ENCODE measurements at regions not wholly inside any gene's neighbourhood (a gene's known extent, or its start where the extent isn't known, plus 50 kb on each side); places are given as distances from the start of the nearest gene placed in this dataset.

DNA sequence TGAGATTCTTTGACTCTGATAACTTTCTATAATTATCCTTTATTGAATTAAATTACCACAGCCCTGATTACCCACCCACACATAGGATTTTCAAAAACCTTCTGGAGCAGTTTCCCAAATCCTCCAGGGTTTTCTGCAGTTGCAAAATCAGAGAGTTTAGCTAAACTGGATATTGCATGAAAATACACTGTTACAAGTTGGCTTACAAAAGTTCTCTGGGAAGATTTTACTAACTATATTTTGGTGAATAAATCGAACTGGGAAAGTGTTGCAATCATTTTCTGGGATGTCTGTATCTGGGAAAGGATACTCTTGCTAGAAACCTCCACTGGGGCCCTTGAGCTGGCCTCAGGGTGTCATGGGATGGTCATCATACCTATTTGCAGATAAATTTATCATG, 97.6 kb upstream of the STMND1 start:
- no peak overlapping the region for H2BK5ac ChIP-seq (ENCODE audit: insufficient read length, low read length)
- Mint-ChIP-seq H3K4me1 (no peaks in the 10 kb centered on the region), H3K27me3 (ENCODE audit: low read depth) (peaks cover 6% of the 10 kb centered on the region)

More for the DNA sequence above, 97.6 kb upstream of the STMND1 start:
- no peaks in the 10 kb centered on the region for H3K23me2 ChIP-seq (ENCODE audit: insufficient read length, low read depth, low read length, poor library complexity, severe bottlenecking)
- no peak overlapping the region for H2AK5ac ChIP-seq (ENCODE audit: insufficient read length, low read length)
- no peak overlapping the region for H4K91ac ChIP-seq (ENCODE audit: insufficient read length, low read depth, low read length)
- Mint-ChIP-seq H3K9me3 (peaks cover 4 to 14% of the 10 kb centered on the region in 2 experiments; a peak in 3 of 5 replicates), H3K4me3 (no peak overlapping the region), H3K36me3 (ENCODE audit: insufficient read depth in 1 of 3, low read depth in 3 of 3) (peaks cover 0 to 3% (median 0%) of the 10 kb centered on the region in 3 experiments; a peak in 2 of 7 replicates), H3K27ac (no peak overlapping the region)
- H2BK120ac ChIP-seq (ENCODE audit: low read depth, low read length, poor library complexity, severe bottlenecking), result no peak overlapping the region
- no peak overlapping the region for H2BK15ac ChIP-seq (ENCODE audit: low read depth, low read length)
- no peak overlapping the region for H3K27ac ChIP-seq (ENCODE audit: insufficient read length, low read depth, low read length)
- no peak overlapping the region for H2BK12ac ChIP-seq (ENCODE audit: insufficient read length, low read depth, low read length)
- TF ChIP-seq, protein P1, sequence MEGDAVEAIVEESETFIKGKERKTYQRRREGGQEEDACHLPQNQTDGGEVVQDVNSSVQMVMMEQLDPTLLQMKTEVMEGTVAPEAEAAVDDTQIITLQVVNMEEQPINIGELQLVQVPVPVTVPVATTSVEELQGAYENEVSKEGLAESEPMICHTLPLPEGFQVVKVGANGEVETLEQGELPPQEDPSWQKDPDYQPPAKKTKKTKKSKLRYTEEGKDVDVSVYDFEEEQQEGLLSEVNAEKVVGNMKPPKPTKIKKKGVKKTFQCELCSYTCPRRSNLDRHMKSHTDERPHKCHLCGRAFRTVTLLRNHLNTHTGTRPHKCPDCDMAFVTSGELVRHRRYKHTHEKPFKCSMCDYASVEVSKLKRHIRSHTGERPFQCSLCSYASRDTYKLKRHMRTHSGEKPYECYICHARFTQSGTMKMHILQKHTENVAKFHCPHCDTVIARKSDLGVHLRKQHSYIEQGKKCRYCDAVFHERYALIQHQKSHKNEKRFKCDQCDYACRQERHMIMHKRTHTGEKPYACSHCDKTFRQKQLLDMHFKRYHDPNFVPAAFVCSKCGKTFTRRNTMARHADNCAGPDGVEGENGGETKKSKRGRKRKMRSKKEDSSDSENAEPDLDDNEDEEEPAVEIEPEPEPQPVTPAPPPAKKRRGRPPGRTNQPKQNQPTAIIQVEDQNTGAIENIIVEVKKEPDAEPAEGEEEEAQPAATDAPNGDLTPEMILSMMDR (conservative IDR thresholded peaks at IDR 0.05), result no peak
- H3K4ac ChIP-seq (ENCODE audit: low read depth, low read length), result no peak overlapping the region
- H3K9ac ChIP-seq (ENCODE audit: extremely low read depth, insufficient read length, low read length), result no peak overlapping the region
- no peak overlapping the region for H3K14ac ChIP-seq (ENCODE audit: insufficient read depth, low read length)
- no peak overlapping the region for H4K5ac ChIP-seq (ENCODE audit: insufficient read length, low read depth, low read length)
- H2AFZ ChIP-seq (ENCODE audit: low read length), result no peak overlapping the region
- H3K4me1 ChIP-seq (ENCODE audit: insufficient read depth, low read length), result no peaks in the 10 kb centered on the region
- H4K8ac ChIP-seq (replicated peaks; ENCODE audit: insufficient read length, low read depth, low read length), result no peak overlapping the region
- H3K9me3 ChIP-seq (ENCODE audit: control insufficient read depth, low read depth, low read length), result no peaks in the 10 kb centered on the region
- no peak overlapping the region for H2BK20ac ChIP-seq (ENCODE audit: low read depth, low read length, poor library complexity, severe bottlenecking)
- no peak overlapping the region for H3T11ph ChIP-seq (ENCODE audit: low read length)
- H3K56ac ChIP-seq (ENCODE audit: insufficient read length, low read depth, low read length), result no peak overlapping the region
- H3K23ac ChIP-seq (ENCODE audit: insufficient read length, low read depth, low read length), result no peak overlapping the region
- H3K79me2 ChIP-seq (ENCODE audit: insufficient read depth, low read length), result no peaks in the 10 kb centered on the region
- no peak for DNase-seq
- no peaks in the 10 kb centered on the region for H3K27me3 ChIP-seq (ENCODE audit: insufficient read depth, low read length)
- no peak overlapping the region for H3K4me2 ChIP-seq (ENCODE audit: insufficient read depth, insufficient read length, low read length)
- H3K79me1 ChIP-seq (ENCODE audit: insufficient read depth, low read depth, low read length, poor library complexity, severe bottlenecking), result no peaks in the 10 kb centered on the region
- no CpG with 5 or more reads among the region's 1 CpG for WGBS (ENCODE audit: extremely low coverage, insufficient read length, low lambda C conversion rate)
- no peaks in the 10 kb centered on the region for H4K20me1 ChIP-seq (ENCODE audit: control insufficient read depth, insufficient read depth, insufficient read length)
- no peak overlapping the region for H3K18ac ChIP-seq (ENCODE audit: insufficient read length, low read depth, low read length)
